Neural cell (in vitro differentiated cells): ENCODE measurements at regions not wholly inside any gene's neighbourhood (a gene's known extent, or its start where the extent isn't known, plus 50 kb on each side); places are given as distances from the start of the nearest gene placed in this dataset.

ENCODE experiments used
- H2AFZ ChIP-seq: fragments of 200-600, 300-800 bp; sonication (generic), shearing (Covaris generic); 2 replicates; pipeline ENCODE4 v1.6.0; 2014; ENCODE audit warnings: low read depth, mild to moderate bottlenecking, antibody characterized with exemption, low read length, moderate library complexity
- H3F3A ChIP-seq: fragments of 200-600 bp; shearing (Covaris generic); 2 replicates; pipeline ENCODE4 v1.6.1; 2016; ENCODE audit warnings: mild to moderate bottlenecking, moderate library complexity, mixed read lengths, antibody characterized with exemption, low read length; ENCODE audit not compliant: insufficient read depth, poor library complexity, severe bottlenecking
- H3K27ac ChIP-seq: fragments of 200-600, 300-800 bp; sonication (generic), shearing (Covaris generic); 2 replicates; pipeline ENCODE4 v1.5.1; 2014; ENCODE audit warnings: mild to moderate bottlenecking, low read length, moderate library complexity
- H3K27me3 ChIP-seq: fragments of 300-800, 200-600 bp; sonication (generic), shearing (Covaris generic); 2 replicates; pipeline ENCODE4 v1.6.0; 2014; ENCODE audit warnings: mild to moderate bottlenecking, low read depth, low read length, moderate library complexity; ENCODE audit not compliant: insufficient read depth
- H3K36me3 ChIP-seq: fragments of 300-800, 200-600 bp; sonication (generic), shearing (Covaris generic); 2 replicates; pipeline ENCODE4 v1.5.1; 2014; ENCODE audit warnings: mild to moderate bottlenecking, antibody characterized with exemption, low read length, moderate library complexity; ENCODE audit not compliant: insufficient read depth
- H3K4me2 ChIP-seq: fragments of 300-800, 200-600 bp; sonication (generic), shearing (Covaris generic); 2 replicates; pipeline ENCODE4 v1.6.0; 2014; ENCODE audit warnings: mild to moderate bottlenecking, low read length
- H3K4me3 ChIP-seq: fragments of 300-800, 200-600 bp; sonication (generic), shearing (Covaris generic); 2 replicates; pipeline ENCODE4 v1.5.1; 2014; ENCODE audit warnings: mild to moderate bottlenecking, low read length, moderate library complexity
- H3K79me2 ChIP-seq: fragments of 200-600 bp; shearing (Covaris generic); replicated peaks from 2 replicates; pipeline ENCODE4 v1.6.0; 2014; ENCODE audit warnings: mild to moderate bottlenecking, low read length, moderate library complexity; ENCODE audit not compliant: insufficient read depth
- H3K9ac ChIP-seq: fragments of 300-800, 200-600 bp; sonication (generic), shearing (Covaris generic); 2 replicates; pipeline ENCODE4 v1.6.1; 2016; ENCODE audit warnings: mild to moderate bottlenecking, low read length, mixed read lengths
- H3K9me2 ChIP-seq: fragments of 200-600 bp; shearing (Covaris generic); 2 replicates; pipeline ENCODE4 v1.6.1; 2016; ENCODE audit warnings: mild to moderate bottlenecking, low read length, mixed read lengths; ENCODE audit not compliant: insufficient read depth
- H3K9me3 ChIP-seq: fragments of 200-600, 300-800 bp; sonication (generic), shearing (Covaris generic); 2 replicates; pipeline ENCODE4 v1.6.1; 2016; ENCODE audit warnings: mild to moderate bottlenecking, mixed run types, low read length, moderate library complexity, mixed read lengths
- H4K20me1 ChIP-seq: fragments of 200-600 bp; shearing (Covaris generic); 2 replicates; pipeline ENCODE4 v1.6.1; 2016; ENCODE audit warnings: mild to moderate bottlenecking, mixed run types; ENCODE audit not compliant: insufficient read depth
- EP300 ChIP-seq: fragments of 450-650 bp; conservative IDR thresholded peaks from 2 replicates; pipeline ENCODE4 v1.6.1; 2014; ENCODE audit warnings: antibody characterized with exemption, mild to moderate bottlenecking, moderate library complexity; ENCODE audit not compliant: poor library complexity, severe bottlenecking
- EZH2 ChIP-seq: fragments of 200-600, 300-800 bp; shearing (Covaris generic), sonication (generic); IDR thresholded peaks from 2 replicates; pipeline ENCODE4 v1.6.1; 2014; ENCODE audit warnings: antibody characterized with exemption, low read length, borderline replicate concordance, mild to moderate bottlenecking; ENCODE audit not compliant: insufficient read depth, poor library complexity, severe bottlenecking
- MXI1 ChIP-seq: fragments of 450-650 bp; conservative IDR thresholded peaks from 2 replicates; pipeline ENCODE4 v1.6.1; 2014; ENCODE audit warnings: antibody characterized with exemption, mild to moderate bottlenecking; ENCODE audit not compliant: poor library complexity, severe bottlenecking
- POLR2AphosphoS5 ChIP-seq: IDR thresholded peaks from 2 replicates; pipeline ENCODE4 v1.6.1; 2012
- RAD21 ChIP-seq: fragments of 450-650 bp; conservative IDR thresholded peaks from 2 replicates; pipeline ENCODE4 v1.6.1; 2014; ENCODE audit warnings: antibody characterized with exemption, mild to moderate bottlenecking, moderate library complexity
- SMC3 ChIP-seq: fragments of 450-650 bp; conservative IDR thresholded peaks from 2 replicates; pipeline ENCODE4 v1.6.1; 2014; ENCODE audit warnings: antibody characterized with exemption, mild to moderate bottlenecking, moderate library complexity; ENCODE audit not compliant: poor library complexity
- TAF1 ChIP-seq: IDR thresholded peaks from 2 replicates; pipeline ENCODE4 v1.6.1; 2012; ENCODE audit warnings: low read depth
- TF ChIP-seq, protein P1 (sequence below): IDR thresholded peaks from 2 replicates; pipeline ENCODE4 v1.6.1; 2012; ENCODE audit warnings: borderline replicate concordance
- TF ChIP-seq, protein P2 (sequence below): fragments of 450-650 bp; IDR thresholded peaks from 2 replicates; pipeline ENCODE4 v1.5.1; 2014; ENCODE audit warnings: antibody characterized with exemption, mild to moderate bottlenecking, moderate library complexity; ENCODE audit not compliant: poor library complexity, severe bottlenecking

DNA sequence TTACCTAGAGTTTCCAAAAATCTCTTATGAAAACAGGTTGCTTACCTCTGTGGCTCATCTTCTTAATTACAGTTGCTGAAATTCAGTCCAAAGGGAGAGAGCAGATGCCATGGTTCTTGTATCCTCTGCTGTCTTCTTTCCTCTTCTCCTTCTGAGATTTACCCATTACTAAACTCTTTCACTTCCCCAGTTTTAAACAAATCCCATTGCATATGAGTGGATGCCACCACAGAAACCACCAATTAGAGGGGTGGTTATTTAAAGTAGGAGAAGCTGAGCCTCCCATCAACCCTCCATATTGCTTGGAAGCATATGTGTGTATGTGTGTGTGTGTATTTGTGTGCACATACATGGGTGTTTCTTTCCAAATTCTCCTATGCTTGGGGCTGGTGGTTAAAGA, 128.5 kb upstream of the KCNK1 start:
- Histone ChIP-seq H3F3A (no peaks in the 10 kb centered on the region), H3K27me3 (no peaks in the 10 kb centered on the region), H3K79me2 (no peaks in the 10 kb centered on the region), H3K4me3 (no peak overlapping the region), H3K9me2 (no peaks in the 10 kb centered on the region), H4K20me1 (no peaks in the 10 kb centered on the region), H3K4me2 (no peak overlapping the region), H3K36me3 (no peaks in the 10 kb centered on the region), H3K9me3 (no peaks in the 10 kb centered on the region), H3K27ac (no peak overlapping the region), H2AFZ (no peak overlapping the region), H3K9ac (no peak overlapping the region)
- TF ChIP-seq TAF1 (no peak), POLR2AphosphoS5 (no peak), EP300 (no peak), EZH2 (no peak), SMC3 (no peak), MXI1 (no peak), RAD21 (no peak)
- TF ChIP-seq, protein P1, sequence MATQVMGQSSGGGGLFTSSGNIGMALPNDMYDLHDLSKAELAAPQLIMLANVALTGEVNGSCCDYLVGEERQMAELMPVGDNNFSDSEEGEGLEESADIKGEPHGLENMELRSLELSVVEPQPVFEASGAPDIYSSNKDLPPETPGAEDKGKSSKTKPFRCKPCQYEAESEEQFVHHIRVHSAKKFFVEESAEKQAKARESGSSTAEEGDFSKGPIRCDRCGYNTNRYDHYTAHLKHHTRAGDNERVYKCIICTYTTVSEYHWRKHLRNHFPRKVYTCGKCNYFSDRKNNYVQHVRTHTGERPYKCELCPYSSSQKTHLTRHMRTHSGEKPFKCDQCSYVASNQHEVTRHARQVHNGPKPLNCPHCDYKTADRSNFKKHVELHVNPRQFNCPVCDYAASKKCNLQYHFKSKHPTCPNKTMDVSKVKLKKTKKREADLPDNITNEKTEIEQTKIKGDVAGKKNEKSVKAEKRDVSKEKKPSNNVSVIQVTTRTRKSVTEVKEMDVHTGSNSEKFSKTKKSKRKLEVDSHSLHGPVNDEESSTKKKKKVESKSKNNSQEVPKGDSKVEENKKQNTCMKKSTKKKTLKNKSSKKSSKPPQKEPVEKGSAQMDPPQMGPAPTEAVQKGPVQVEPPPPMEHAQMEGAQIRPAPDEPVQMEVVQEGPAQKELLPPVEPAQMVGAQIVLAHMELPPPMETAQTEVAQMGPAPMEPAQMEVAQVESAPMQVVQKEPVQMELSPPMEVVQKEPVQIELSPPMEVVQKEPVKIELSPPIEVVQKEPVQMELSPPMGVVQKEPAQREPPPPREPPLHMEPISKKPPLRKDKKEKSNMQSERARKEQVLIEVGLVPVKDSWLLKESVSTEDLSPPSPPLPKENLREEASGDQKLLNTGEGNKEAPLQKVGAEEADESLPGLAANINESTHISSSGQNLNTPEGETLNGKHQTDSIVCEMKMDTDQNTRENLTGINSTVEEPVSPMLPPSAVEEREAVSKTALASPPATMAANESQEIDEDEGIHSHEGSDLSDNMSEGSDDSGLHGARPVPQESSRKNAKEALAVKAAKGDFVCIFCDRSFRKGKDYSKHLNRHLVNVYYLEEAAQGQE: no peak
- TF ChIP-seq, protein P2, sequence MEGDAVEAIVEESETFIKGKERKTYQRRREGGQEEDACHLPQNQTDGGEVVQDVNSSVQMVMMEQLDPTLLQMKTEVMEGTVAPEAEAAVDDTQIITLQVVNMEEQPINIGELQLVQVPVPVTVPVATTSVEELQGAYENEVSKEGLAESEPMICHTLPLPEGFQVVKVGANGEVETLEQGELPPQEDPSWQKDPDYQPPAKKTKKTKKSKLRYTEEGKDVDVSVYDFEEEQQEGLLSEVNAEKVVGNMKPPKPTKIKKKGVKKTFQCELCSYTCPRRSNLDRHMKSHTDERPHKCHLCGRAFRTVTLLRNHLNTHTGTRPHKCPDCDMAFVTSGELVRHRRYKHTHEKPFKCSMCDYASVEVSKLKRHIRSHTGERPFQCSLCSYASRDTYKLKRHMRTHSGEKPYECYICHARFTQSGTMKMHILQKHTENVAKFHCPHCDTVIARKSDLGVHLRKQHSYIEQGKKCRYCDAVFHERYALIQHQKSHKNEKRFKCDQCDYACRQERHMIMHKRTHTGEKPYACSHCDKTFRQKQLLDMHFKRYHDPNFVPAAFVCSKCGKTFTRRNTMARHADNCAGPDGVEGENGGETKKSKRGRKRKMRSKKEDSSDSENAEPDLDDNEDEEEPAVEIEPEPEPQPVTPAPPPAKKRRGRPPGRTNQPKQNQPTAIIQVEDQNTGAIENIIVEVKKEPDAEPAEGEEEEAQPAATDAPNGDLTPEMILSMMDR: no peak

DNA sequence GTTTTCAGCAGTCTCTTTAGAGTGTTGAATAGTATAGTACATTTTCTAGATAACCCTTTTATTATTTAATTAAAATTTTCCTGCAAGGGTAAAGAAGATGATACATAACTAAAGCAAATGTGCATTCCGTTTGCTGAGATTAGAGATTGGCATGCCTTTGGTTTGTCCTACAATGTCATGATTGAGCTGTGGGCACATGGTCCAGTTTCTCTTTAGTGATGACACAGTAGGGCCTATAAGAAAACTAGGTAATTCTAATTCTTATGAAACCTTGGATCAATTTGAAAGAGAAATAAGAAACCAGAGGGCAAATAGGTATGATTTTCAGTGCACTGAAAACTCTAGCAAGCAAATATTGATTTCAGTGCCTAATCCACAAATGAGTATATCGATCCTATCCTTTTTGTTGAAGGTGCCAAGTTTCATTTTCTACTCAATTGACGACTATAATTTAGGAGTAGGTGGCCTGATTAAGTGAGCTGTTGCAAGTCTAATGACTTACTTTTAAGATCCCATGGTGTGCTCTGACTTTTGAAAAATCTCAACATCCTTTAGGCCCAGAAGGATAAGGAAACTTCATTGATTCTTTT, 128.0 kb upstream of the KCNK1 start:
- TF ChIP-seq POLR2AphosphoS5 (no peak), RAD21 (no peak), SMC3 (no peak), TAF1 (no peak), EP300 (no peak), MXI1 (no peak), EZH2 (no peak)
- TF ChIP-seq, protein P1: no peak
- TF ChIP-seq, protein P2: no peak

More for the DNA sequence above, 128.0 kb upstream of the KCNK1 start:
- H3K27me3 ChIP-seq: no peaks in the 10 kb centered on the region
- no peaks in the 10 kb centered on the region for H3K36me3 ChIP-seq
- H3K4me2 ChIP-seq: no peak overlapping the region
- no peak overlapping the region for H3K27ac ChIP-seq
- H3K9ac ChIP-seq: no peak overlapping the region
- H3F3A ChIP-seq: no peaks in the 10 kb centered on the region
- H3K9me2 ChIP-seq: no peaks in the 10 kb centered on the region
- H4K20me1 ChIP-seq: no peaks in the 10 kb centered on the region
- H3K9me3 ChIP-seq: no peaks in the 10 kb centered on the region
- no peaks in the 10 kb centered on the region for H3K79me2 ChIP-seq
- no peak overlapping the region for H3K4me3 ChIP-seq
- no peak overlapping the region for H2AFZ ChIP-seq
